OCI-LY7 (cell line): ENCODE measurements at regions not wholly inside any gene's neighbourhood (a gene's known extent, or its start where the extent isn't known, plus 50 kb on each side); places are given as distances from the start of the nearest gene placed in this dataset.

ENCODE experiments used
- BruUV-seq: library from RNA; stranded (reverse); fragments of 400-500 nt; replicated peaks from 2 replicates; lab custom pipeline; 2021; lab: Mats Ljungman, UMichigan
- CTCF ChIA-PET: fragments of 300-600 bp; sonication (Branson Sonifier 250); formaldehyde crosslinking; loops from one replicate; lab custom pipeline; 2022; ENCODE audit warnings: antibody characterized with exemption; ENCODE audit not compliant: unreplicated experiment; lab: Charles Lee
- POLR2A ChIA-PET: fragments of 300-600 bp; sonication (Branson Sonifier 250); formaldehyde crosslinking; loops from one replicate; lab custom pipeline; 2022; ENCODE audit warnings: antibody characterized with exemption; lab: Charles Lee
- DNase-seq: peaks from one replicate; pipeline ENCODE4 v3.0.0-alpha.2; 2015; ENCODE audit warnings: low spot score
- H2AFZ ChIP-seq: fragments of 200-600 bp; sonication (generic), shearing (Covaris generic); 2 replicates; pipeline ENCODE4 v1.6.1; 2014; ENCODE audit warnings: mild to moderate bottlenecking, antibody characterized with exemption, low read length, moderate library complexity
- H3K27ac ChIP-seq: fragments of 200-600 bp; sonication (generic); 2 replicates; pipeline ENCODE4 v1.5.1; 2014; ENCODE audit warnings: mixed run types, low read depth, mild to moderate bottlenecking, moderate library complexity, low read length, inconsistent platforms; ENCODE audit not compliant: poor library complexity, severe bottlenecking
- H3K36me3 ChIP-seq: fragments of 200-600 bp; sonication (generic); 2 replicates; pipeline ENCODE4 v1.6.1; 2014; ENCODE audit warnings: mild to moderate bottlenecking, antibody characterized with exemption, low read length, moderate library complexity, mixed read lengths; ENCODE audit not compliant: insufficient read depth
- H3K4me1 ChIP-seq: fragments of 200-600 bp; sonication (generic); 2 replicates; pipeline ENCODE4 v1.5.1; 2014; ENCODE audit warnings: mild to moderate bottlenecking, low read length; ENCODE audit not compliant: insufficient read depth, poor library complexity, severe bottlenecking
- H3K4me2 ChIP-seq: fragments of 200-600 bp; sonication (generic); 2 replicates; pipeline ENCODE4 v1.6.1; 2014; ENCODE audit warnings: mild to moderate bottlenecking, low read length
- H3K4me3 ChIP-seq: fragments of 200-600 bp; sonication (generic); 2 replicates; pipeline ENCODE4 v1.5.1; 2014; ENCODE audit warnings: mild to moderate bottlenecking, low read depth, low read length; ENCODE audit not compliant: poor library complexity, severe bottlenecking
- H3K79me2 ChIP-seq: fragments of 200-600 bp; sonication (generic); 2 replicates; pipeline ENCODE4 v1.6.1; 2016; ENCODE audit warnings: low read depth, mild to moderate bottlenecking, low read length, moderate library complexity, mixed read lengths; ENCODE audit not compliant: insufficient read depth
- H3K9me2 ChIP-seq: fragments of 200-600 bp; sonication (generic); 2 replicates; pipeline ENCODE4 v1.6.1; 2016; ENCODE audit warnings: mild to moderate bottlenecking, low read length, mixed read lengths; ENCODE audit not compliant: insufficient read depth
- H3K9me3 ChIP-seq: fragments of 200-600 bp; sonication (generic); 2 replicates; pipeline ENCODE4 v1.6.1; 2014; ENCODE audit warnings: mild to moderate bottlenecking, mixed run types, low read length, mixed read lengths
- H4K20me1 ChIP-seq: fragments of 200-600 bp; sonication (generic); 2 replicates; pipeline ENCODE4 v1.6.1; 2014; ENCODE audit warnings: mild to moderate bottlenecking, antibody characterized with exemption, low read length, moderate library complexity, mixed read lengths; ENCODE audit not compliant: insufficient read depth
- EZH2phosphoT487 ChIP-seq: fragments of 200-600 bp; sonication (generic); IDR thresholded peaks from 2 replicates; pipeline ENCODE4 v1.6.1; 2018; ENCODE audit warnings: low read depth, borderline replicate concordance, mild to moderate bottlenecking, mixed run types, antibody characterized with exemption, low read length, moderate library complexity, mixed read lengths
- intact Hi-C: fragments of 100-400 bp; cut with micrococcal nuclease; formaldehyde crosslinking; loops from one replicate; pipeline ENCODE4 v1.10.0; 2022; ENCODE audit not compliant: unreplicated experiment
- TF ChIP-seq, protein P1 (sequence below): fragments of 200-600 bp; sonication (generic); conservative IDR thresholded peaks from 2 replicates; pipeline ENCODE4 v1.5.1; 2014; ENCODE audit warnings: mild to moderate bottlenecking, antibody characterized with exemption, low read length, moderate library complexity, mixed read lengths

- no peak overlapping the region for H3K27ac ChIP-seq
- no peaks in the 10 kb centered on the region for H3K9me2 ChIP-seq
- H3K4me3 ChIP-seq, result no peak overlapping the region
- TF ChIP-seq, protein P1, sequence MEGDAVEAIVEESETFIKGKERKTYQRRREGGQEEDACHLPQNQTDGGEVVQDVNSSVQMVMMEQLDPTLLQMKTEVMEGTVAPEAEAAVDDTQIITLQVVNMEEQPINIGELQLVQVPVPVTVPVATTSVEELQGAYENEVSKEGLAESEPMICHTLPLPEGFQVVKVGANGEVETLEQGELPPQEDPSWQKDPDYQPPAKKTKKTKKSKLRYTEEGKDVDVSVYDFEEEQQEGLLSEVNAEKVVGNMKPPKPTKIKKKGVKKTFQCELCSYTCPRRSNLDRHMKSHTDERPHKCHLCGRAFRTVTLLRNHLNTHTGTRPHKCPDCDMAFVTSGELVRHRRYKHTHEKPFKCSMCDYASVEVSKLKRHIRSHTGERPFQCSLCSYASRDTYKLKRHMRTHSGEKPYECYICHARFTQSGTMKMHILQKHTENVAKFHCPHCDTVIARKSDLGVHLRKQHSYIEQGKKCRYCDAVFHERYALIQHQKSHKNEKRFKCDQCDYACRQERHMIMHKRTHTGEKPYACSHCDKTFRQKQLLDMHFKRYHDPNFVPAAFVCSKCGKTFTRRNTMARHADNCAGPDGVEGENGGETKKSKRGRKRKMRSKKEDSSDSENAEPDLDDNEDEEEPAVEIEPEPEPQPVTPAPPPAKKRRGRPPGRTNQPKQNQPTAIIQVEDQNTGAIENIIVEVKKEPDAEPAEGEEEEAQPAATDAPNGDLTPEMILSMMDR, result no peak
- TF ChIP-seq EZH2phosphoT487, result no peak
- H3K4me1 ChIP-seq, result no peaks in the 10 kb centered on the region
- intact Hi-C loops, result no loop called here
- H4K20me1 ChIP-seq, result no peaks in the 10 kb centered on the region
- no peaks in the 10 kb centered on the region for H3K9me3 ChIP-seq
- H3K79me2 ChIP-seq, result no peaks in the 10 kb centered on the region
- BruUV-seq, result no TSS peak
- CTCF ChIA-PET, result no interaction called here
- POLR2A ChIA-PET, result interaction anchor here (1.1 kb wide), 1 partner anchor 20 kb away, joined by 3 read pairs; no protein-coding TSS in a partner anchor
- no peaks in the 10 kb centered on the region for H3K36me3 ChIP-seq
- no peak for DNase-seq
- H3K4me2 ChIP-seq, result no peak overlapping the region
- H2AFZ ChIP-seq, result no peak overlapping the region
Observed at GRCh38 chr16:80208743-80209142, 332.1 kb upstream of the DYNLRB2 start.

DNA sequence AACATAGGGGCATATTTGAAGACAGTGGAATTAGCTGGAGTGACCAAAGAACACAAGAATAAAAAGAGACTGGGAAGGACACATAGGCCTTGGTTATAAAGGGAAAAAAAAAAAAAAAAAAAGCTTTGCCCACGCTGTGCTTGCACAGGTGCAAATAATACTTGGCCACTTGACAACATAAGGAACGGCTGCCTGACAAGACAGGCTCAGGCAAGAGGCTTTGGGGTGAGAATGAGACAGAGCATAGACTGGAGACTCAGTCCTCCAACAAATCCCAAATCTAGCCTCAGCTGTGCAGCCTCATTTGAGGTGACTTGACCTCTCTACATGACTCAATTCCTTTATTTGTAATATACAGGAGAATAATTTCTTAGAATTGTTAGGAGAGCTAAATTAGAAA, 332.8 kb upstream of the DYNLRB2 start:
- POLR2A ChIA-PET, result no interaction called here
- Histone ChIP-seq H3K4me2 (no peak overlapping the region), H3K4me3 (no peak overlapping the region), H3K4me1 (no peaks in the 10 kb centered on the region), H3K36me3 (no peaks in the 10 kb centered on the region), H3K27ac (no peak overlapping the region), H3K9me3 (no peaks in the 10 kb centered on the region), H4K20me1 (no peaks in the 10 kb centered on the region), H3K79me2 (no peaks in the 10 kb centered on the region), H3K9me2 (no peaks in the 10 kb centered on the region), H2AFZ (no peak overlapping the region)
- TF ChIP-seq, protein P1, result no peak
- TF ChIP-seq EZH2phosphoT487, result no peak
- intact Hi-C loops, result no loop called here
- no peak for DNase-seq
- no TSS peak for BruUV-seq
- CTCF ChIA-PET, result no interaction called here

- no peak for TF ChIP-seq EZH2phosphoT487
- TF ChIP-seq, protein P1, result no peak
- POLR2A ChIA-PET, result no interaction called here
- no TSS peak for BruUV-seq
Observed at GRCh38 chr16:80203821-80204220, 337.0 kb upstream of the DYNLRB2 start.

More at GRCh38 chr16:80203821-80204220, 337.0 kb upstream of the DYNLRB2 start:
- H3K27ac ChIP-seq, result no peak overlapping the region
- H3K36me3 ChIP-seq, result no peaks in the 10 kb centered on the region
- H3K4me2 ChIP-seq, result no peak overlapping the region
- H4K20me1 ChIP-seq, result no peaks in the 10 kb centered on the region
- no peak overlapping the region for H2AFZ ChIP-seq
- no peaks in the 10 kb centered on the region for H3K79me2 ChIP-seq
- intact Hi-C loops, result no loop called here
- no peaks in the 10 kb centered on the region for H3K9me3 ChIP-seq
- CTCF ChIA-PET, result no interaction called here
- no peak overlapping the region for H3K4me3 ChIP-seq
- no peaks in the 10 kb centered on the region for H3K4me1 ChIP-seq
- no peaks in the 10 kb centered on the region for H3K9me2 ChIP-seq
- no peak for DNase-seq
